Left ventricle myocardium superior (tissue), 1 donor: ENCODE measurements at regions not wholly inside any gene's neighbourhood (a gene's known extent, or its start where the extent isn't known, plus 50 kb on each side); places are given as distances from the start of the nearest gene placed in this dataset.
A peak's percentile ranks its signal among the peaks of the same experiment; 100 is the strongest.

Source experiments
- ATAC-seq: fragments of 200-7000 bp; cut with Tn5 transposase; one replicate; pipeline ENCODE4 v1.9.1; 2020; ENCODE audit warnings: mild to moderate bottlenecking, moderate library complexity
- DNase-seq: peaks from one replicate; pipeline ENCODE4 v3.0.0-alpha.2; 2020
- intact Hi-C: fragments of 100-400 bp; cut with micrococcal nuclease; formaldehyde crosslinking; loops from one replicate; pipeline ENCODE4 v1.11.0; 2022
- donor health status: DM: no; HTN: yes; CAD: no; lungs with severe emphysema.

DNA sequence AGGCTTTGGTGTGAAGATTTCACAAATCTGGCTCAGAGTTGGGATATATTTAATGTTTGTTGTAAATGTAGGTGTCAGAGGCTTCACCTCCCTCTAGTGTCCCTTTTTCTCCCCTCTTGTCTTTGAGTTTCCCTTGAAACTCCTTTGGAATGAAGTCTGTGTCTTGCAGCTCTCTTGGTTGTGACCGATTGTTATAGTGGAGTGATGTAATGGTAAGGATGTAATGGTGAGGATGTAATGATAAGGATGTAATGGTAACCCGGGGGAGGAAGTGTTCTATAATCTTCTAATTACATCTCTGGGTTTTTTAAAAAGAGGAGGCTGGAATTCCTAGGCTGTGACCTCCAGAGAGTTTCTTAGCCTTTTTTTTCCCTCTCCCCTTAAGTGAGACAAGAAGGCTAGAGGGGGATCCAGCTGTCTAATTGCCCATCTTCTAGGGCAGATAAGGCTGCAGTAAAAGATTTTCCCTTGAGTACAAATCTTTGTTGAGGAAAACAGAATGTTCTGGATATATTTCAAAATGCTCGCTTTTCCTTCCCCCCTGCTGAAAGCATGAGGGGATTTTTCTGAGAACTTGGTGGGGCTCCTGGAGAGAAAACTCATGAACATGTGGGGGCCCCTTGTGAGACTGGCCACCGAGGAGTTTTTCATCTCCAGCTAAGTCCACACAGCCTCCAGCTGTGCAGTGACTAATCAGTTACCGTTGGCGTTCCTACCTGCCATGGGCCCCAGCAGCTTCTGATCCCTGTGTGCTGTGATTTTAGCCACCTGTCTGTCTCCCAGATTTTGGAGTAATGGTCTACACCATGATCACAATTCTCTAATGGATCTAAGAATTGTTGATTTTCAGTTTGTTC lies 156.7 kb upstream of the PMEPA1 start:
- ATAC-seq (peak; percentile 90), DNase-seq (no peak)
- intact Hi-C loops: no loop called here

DNA sequence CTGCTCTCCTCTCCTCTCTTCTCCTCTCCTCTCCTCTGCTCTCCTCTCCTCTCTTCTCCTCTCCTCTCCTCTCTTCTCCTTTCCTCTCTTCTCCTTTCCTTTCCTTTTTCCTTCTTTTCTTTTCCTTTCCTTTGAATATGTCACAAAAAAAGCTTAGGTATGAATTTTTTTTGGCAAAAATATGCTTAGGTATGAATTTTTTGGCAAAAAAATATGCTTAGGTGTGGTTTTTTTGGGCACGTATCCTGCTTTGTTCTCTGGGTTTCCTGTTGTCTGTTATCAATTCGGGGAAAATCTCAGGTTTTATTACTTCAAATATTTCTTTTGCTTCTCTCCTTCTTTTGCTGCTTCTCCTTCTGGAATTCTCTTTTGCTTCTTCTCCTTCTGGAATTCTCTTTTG lies 155.5 kb upstream of the PMEPA1 start:
- DNase-seq: no peak
- intact Hi-C loops: no loop called here
- ATAC-seq: no peak

DNA sequence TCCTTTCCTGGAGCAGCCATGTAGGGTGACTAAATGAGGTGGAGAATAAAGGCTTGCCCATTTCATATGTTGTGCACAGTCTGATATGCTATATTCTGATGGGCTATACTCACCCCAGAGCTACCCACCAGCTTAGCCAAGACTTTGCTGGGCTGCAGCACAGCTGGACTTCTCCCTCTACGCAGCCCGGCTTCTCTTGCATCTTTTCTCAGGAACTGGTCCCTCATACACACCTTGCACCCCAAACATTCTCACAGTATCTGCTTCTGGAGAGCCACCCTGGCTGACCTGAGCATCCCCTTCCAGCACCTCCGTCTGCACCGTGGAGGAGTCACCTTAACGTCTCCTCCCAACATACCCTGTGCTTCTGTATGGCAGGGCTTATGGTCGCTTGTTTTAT lies 150.8 kb upstream of the PMEPA1 start:
- no peak for DNase-seq
- no peak for ATAC-seq
- intact Hi-C loops: no loop called here

DNA sequence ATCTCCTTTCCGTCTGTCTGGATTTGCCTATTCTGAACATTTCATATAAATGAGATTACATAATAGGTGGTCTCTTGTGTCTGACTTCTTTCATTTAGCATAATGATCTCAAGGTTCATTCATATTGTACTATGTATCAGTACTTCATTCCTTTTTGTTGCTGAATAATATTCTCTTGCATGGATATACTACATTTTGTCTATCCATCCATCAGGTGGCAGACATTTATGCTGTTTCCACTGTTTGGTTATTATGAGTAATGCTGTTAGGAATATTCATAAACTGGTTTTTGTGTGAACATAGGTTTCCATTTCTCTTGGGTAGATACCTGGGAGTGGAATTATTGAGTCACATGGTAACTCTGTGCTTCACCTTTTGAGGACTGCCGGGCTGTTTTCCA lies 148.2 kb upstream of the PMEPA1 start:
- DNase-seq: no peak
- ATAC-seq: no peak
- intact Hi-C loops: no loop called here

DNA sequence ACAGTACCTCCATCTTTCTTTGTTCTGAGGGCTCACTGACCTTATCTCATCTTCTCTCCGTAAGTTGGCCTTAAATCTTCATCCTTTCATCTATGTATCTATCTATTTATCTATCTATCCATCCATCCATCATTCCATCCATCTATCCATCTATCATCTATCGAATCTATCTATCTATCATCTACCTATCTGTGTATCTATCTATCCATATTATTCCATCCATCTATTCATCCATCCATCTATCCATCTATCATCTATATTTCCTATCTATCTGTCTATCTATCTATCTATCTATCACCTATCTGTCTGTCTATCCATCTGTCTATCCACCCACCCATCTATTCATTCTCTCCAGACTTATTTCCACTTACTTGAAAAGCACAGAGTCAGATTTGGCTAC lies 147.3 kb upstream of the PMEPA1 start:
- no peak for DNase-seq
- ATAC-seq: no peak
- intact Hi-C loops: no loop called here

DNA sequence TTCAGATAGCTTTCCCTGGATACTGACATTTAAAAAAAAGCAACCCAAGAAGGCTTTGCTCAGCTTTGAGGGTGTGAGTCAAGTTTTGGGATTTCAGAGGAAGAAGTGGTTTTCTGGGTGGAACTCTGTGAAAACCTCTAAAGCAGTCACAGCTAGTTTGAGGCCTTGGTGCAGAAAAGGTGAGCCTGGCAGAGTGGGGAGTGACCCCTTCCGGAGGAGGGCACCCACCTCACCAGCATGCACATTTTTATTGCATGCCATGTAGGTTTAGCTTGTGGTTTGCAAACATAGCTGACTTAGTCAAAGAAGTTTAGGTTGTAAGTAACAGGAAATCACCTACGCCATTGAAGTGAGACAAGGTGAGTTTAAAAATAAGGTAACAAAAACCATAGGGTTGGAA lies 146.8 kb upstream of the PMEPA1 start:
- ATAC-seq (no peak), DNase-seq (no peak)
- intact Hi-C loops: no loop called here

DNA sequence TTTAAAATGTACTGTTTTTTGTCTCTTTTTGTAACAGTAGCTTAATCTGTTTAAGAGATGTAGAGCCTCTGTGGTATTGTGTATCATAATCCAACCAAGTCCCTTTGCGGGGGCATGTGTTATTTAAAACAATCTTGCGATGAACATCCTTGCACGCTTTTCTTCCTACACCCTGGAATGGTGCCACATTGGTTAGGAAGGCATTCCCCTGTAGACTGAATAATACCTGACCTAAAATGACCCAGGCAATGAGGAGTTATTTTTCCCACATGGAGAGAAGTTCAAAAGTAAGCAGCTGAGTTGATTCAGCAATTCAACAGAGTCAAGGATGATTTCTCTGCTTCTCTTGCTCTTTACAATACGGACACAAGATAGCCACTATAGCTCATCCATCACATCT lies 142.0 kb upstream of the PMEPA1 start:
- intact Hi-C loops: no loop called here

DNA sequence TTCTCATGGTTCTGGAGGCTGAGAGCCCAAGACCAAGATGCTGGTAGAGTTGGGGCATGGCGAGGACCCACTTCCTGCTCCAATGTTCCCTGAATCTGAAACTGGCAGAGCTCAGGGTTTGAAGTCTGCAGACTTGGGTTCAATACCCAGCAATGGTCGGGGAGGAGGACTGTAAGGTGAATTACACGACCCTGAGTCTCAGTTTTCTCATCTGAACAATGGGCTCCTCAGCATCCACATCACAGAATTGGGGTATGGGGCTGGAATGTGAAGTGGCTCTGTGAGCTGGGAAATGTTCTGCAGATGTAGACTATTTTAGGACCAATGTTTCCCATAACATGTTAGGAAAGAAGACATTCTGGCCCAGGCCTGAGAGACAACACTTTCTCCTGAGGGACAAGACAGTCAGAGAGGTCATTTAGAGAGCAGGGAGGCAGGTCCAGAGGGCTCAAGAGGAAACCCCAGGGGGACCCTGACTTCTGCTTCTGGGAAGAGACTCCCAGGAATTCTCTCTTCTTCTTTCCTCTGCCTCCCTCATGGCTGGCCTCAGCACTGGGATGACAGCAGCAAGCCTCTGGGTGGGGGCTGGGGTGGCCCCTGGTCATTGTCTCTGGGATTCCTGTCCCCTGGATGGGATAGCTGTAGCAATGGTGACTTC lies 141.3 kb upstream of the PMEPA1 start:
- intact Hi-C loops: no loop called here
- DNase-seq (peak; percentile 55), ATAC-seq (peak; percentile 86)

More for the DNA sequence above, 142.0 kb upstream of the PMEPA1 start:
- DNase-seq (no peak), ATAC-seq (no peak)

DNA sequence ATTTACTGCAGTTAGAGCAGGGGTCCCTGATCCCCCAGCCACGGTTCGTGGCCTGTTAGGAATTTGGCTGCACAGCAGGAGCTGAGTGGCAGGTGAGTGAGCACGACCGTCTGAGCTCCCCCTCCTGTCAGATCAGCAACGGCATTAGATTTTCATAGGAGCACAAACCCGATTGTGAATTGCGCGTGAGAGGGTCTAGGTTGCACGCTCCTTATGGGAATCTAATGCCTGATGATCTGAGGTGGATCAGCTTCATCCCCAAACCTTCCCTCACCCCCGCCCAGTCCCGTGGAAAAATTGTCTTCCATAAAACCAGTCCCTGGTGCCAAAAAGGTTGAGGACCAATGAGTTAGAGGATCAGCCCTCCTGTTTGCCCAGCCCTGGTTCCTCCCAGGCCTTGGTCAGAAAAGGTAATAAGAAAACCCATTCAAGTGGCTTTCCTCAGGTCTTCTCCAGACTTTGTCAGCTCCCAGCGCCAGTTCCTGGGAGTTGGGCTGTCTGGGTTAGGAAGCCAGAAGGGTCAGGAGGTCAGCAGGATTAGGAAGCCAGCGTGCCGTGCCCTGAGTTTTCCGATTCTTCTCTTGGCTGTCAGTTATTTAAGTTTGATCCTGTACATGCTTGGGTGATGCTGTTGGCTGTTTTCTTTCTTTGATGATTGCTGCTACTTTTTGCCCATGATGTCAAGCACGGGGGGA lies 139.9 kb upstream of the PMEPA1 start:
- DNase-seq (no peak), ATAC-seq (no peak)
- intact Hi-C loops: no loop called here

DNA sequence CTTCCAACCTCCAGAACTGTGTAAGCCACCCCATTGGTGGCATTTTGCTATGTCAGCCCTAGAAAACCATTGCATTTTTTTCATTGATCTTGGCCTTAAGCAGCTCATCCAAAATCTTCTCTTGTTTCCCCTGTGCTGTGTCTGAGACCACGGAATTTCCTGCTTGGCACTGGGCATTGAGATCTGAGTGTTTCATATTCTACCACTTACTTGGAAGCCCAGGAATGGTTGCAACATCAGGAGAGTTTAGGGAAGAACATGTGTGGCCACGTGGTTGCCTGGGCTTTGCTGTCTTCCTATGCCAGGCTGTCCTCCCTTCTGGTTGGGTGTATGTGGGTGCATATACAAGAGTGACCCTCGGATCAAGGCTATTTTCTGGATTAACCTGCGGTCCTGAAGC lies 139.3 kb upstream of the PMEPA1 start:
- no peak for DNase-seq
- no peak for ATAC-seq
- intact Hi-C loops: no loop called here

DNA sequence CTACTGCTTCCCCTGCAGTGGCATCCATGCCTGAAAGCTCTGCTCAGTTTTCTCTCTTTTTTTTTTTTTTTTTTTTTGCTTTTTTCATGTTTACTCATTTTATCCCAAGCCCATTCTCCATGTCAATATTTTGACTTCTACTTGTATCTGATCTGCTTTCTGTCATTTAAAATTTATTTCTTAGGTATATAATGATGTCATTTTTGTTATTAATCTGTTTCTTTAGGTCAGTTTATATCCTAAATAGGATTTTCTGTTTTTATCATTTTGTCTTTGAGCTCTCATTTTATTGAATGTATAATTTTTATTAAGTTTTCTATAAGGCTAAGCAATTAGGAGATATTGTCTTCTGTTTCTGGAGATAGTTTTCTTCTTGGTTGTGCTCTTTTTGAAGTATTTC lies 138.5 kb upstream of the PMEPA1 start:
- intact Hi-C loops: no loop called here
- no peak for ATAC-seq
- DNase-seq: no peak

DNA sequence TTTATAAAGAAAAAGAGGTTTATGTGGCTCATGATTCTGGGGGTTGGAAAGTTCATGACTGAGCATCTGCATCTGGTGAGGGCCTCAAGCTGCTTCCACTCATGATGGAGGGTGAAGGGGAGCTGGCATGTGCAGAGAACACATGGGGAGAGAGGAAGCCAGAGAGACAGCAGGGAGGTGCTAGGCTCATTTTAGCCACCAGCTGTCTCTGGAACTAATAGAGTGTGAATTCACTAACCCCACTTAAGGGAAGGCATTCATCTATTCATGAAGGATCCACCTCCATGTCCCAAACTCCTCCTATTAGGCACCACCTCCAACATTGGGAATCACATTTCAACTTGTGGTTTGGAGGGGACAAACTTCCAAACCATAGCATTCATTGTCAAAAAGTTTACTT lies 137.3 kb upstream of the PMEPA1 start:
- no peak for DNase-seq
- intact Hi-C loops: no loop called here
- ATAC-seq: no peak

DNA sequence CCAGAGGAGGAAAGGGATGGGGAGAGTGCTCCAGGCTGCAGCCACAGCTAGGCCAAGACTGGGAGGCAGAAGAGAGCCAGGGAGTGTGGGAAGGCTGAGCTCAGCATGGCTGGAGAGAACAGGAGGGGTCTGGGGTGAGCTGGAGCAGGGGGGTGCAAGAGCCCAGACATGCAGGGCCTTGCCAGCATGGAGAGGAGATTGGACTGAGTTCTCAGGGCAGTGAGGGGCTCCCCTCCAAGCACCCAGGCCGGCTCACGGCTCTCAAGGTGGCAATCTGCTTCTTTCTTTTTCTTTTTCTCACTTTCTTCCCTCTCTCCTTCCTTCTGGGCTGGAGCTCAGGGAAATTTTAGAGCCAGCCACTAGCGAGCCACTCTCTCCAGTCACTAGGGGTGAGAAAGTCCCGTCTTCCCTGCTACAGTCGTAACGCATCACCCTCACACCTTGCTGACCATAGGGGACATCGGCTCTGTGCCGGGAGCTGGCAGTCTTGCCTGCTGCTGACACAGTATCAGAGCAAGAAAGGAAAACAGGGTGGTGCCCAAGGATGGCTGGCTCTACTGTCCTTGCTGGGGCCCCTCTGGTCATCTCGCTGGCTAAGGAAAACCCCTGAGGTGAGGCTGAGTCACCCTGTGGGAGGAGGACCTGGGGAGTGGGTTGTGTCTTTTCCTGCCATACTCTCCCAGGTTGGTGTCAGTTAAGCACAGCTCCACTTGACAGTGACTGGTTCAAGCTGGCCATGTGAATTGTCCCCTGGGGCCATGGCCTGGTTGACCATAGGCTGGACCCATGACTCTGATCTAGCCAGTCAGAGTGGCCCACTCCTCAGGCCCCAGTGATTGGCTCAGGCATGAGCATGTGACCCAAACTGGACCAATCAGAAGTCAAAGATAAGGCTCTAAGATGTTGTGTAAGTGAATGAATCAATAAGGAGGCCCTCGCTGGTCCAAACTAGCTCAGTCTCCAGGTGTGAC lies 135.1 kb upstream of the PMEPA1 start:
- DNase-seq (no peak), ATAC-seq (no peak)
- intact Hi-C loops: no loop called here

DNA sequence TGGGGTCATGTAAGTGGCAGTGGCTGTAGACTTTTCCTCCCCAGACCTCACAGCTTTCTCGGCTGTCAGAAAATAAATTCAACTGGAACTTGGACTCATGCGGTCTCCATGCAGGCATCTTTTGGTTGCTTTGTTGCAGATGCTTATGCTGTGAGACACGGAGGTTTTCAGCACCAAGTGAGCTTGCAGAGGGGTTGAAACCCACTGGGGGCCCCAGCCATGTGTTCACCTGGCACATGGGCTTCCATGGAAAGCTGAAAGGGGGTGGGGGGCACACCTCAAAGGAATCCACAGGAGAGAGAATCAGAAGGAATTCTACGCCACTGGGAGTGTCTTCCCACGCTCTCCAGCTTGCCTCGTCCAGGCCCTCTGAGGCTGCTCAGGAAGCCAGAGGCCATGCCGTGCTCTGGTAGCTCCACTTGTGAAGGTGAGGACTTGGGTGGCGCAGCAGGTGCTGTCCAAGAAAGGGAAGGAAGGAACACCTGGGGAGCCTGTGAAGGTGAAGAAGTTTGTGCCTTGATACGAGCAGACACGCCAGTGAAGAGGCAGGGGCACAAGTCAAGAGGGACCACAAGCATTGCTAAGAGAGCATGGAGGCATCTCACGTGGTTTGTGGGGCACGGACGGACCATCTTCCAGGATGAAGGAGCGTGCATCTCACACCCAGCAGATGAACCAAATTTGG lies 134.3 kb upstream of the PMEPA1 start:
- ATAC-seq (no peak), DNase-seq (no peak)
- intact Hi-C loops: no loop called here

DNA sequence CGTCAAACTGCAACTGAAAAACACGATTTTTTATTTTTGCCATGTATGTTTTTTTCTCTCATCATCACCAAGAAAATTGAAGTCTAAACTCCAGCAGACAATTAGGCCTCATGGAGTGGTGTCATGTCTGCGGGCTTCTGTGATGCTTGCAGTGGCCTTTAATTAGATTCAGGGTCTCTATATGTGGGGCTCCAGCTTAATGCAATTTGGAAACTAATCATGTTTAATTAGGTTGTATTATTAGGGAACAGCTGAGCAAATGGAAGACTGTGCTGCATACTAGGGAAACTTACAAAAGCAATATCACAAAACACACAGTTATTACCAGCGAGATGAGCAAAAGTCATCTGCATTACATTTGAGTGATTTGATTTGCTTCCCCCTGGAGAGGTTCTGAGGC lies 132.9 kb upstream of the PMEPA1 start:
- intact Hi-C loops: no loop called here
- no peak for ATAC-seq
- DNase-seq: no peak

DNA sequence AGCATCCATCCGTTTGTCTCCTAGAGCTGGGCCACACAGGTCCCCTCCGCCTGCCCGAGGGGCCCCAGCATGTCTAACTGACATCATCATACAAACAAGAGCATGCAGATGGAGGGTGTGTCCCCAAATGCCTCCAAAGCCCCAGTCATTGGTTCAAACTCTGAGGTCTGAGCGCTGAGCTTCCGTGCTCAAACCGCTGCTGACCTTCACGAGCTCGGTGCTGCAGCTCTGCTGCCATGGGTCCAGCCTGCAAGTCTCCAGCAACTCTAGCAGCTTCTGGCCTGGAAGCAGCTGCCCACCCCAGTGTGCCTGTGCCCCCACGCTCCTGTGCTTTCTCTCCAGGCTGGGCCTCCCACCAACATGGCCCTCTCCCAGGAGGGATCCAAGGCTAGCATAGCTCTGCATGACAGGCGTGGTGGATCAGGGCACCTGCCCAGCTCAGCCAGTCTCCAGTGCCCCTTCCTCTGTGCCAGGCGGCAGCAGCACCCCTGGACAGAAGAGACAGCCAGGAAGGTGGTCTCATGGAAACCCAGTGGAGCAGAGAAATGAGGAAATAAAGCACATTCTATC lies 131.6 kb upstream of the PMEPA1 start:
- intact Hi-C loops: no loop called here
- DNase-seq (no peak), ATAC-seq (no peak)

DNA sequence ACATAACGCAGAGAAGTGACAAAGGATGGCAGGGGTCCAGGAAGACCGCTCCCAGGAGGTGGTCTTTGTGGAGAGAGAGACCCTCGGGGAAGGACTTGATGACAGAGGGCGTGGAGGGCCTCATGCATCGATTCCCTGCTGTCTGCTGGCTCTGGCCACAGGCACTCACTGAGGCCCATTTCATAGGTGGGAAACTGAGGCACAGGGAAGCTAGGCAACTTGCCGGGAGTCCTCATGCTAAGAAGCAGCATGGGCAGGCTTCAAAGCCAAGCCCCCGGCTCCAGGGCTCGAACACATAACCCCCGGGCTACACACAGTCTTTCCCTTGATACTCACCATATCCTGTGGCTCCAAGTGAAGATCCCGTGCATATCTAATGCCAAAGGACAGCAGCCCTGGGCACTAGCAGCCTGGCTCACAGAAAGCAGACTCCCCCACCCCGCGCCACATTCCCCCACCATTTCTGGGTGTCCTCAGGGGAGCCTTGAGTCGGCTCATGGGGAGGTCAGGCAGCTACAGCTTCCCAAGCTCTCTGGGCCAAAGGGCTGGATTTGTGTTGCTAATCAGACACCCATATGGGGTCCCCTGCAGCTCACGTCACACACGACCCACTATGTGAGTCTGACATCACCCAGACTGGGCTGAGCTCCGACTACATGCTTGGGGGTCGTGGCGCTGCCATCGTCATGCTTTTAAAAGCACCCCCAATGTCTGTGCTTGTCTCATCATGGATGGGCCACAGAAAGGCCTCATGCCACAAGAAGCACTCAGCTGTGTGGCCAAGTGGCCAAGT lies 130.9 kb upstream of the PMEPA1 start:
- ATAC-seq: no peak
- intact Hi-C loops: no loop called here
- DNase-seq: no peak

DNA sequence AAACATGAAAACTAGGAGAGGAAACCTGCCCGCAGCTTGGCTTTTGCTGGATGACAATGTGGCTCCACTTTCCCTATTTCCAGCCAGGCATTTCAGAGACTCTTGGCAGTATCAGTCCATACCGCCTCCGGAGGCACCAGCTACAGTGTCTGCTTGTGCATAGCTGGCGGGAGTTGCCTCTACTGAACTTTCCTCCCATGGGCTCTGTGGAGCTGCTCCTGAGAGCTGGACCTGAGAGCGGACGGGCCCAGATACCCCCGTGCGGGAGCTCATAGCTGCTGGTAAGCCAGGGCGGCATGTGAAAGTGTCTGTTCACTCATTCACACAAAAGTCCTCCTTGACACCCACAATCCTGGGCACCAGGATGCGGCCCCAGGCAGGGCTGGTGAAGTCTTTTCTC lies 130.3 kb upstream of the PMEPA1 start:
- ATAC-seq (no peak), DNase-seq (no peak)
- intact Hi-C loops: no loop called here
